GM12874 (cell line): ENCODE measurements at regions not wholly inside any gene's neighbourhood (a gene's known extent, or its start where the extent isn't known, plus 50 kb on each side); places are given as distances from the start of the nearest gene placed in this dataset.

ENCODE experiments used
- TF ChIP-seq, protein P1 (sequence below): IDR thresholded peaks from 2 replicates; pipeline ENCODE4 v1.5.1; 2011; ENCODE audit warnings: low read depth, mild to moderate bottlenecking, control low read depth, low read length, moderate library complexity; ENCODE audit not compliant: insufficient read depth

DNA sequence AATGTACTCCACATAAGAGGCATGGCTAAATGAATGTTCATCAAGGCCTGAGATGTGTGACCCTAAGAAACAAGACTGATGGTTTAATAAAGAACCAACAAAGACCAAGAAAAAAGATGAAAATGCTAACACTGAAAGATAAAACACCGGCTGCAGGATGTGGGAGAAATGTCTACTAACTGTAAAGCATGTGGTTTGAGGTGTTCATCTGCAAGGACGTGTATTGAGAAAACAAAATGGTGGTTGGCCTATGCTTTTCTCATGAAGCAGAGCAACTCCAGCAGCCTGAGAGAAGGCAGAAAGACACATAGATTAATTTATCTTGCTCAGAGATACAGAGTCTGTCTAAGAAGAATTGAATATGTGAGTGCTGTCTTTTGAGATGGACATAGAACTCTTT is 109.3 kb downstream of the KDR start:
- TF ChIP-seq, protein P1, sequence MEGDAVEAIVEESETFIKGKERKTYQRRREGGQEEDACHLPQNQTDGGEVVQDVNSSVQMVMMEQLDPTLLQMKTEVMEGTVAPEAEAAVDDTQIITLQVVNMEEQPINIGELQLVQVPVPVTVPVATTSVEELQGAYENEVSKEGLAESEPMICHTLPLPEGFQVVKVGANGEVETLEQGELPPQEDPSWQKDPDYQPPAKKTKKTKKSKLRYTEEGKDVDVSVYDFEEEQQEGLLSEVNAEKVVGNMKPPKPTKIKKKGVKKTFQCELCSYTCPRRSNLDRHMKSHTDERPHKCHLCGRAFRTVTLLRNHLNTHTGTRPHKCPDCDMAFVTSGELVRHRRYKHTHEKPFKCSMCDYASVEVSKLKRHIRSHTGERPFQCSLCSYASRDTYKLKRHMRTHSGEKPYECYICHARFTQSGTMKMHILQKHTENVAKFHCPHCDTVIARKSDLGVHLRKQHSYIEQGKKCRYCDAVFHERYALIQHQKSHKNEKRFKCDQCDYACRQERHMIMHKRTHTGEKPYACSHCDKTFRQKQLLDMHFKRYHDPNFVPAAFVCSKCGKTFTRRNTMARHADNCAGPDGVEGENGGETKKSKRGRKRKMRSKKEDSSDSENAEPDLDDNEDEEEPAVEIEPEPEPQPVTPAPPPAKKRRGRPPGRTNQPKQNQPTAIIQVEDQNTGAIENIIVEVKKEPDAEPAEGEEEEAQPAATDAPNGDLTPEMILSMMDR, result no peak

DNA sequence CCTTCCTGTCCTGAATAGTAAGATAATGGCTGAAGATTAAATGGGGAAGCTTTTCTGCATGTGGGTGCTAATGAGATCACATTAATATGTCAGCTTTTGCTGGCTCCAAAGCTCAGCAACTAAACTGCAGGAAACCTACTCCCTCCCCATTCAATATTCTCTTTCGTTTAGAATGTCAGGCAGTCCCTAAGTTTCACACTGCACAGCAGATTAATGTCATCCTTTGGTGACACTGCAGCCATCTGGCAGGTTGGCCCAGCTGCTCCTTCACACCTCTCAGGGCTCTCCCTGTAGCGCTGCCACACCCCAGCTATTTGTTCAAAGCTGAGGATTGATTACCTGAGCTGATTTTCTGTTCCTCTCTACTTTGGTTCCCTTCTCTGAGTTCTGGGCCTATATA is 110.5 kb downstream of the KDR start:
- TF ChIP-seq, protein P1, result no peak

DNA sequence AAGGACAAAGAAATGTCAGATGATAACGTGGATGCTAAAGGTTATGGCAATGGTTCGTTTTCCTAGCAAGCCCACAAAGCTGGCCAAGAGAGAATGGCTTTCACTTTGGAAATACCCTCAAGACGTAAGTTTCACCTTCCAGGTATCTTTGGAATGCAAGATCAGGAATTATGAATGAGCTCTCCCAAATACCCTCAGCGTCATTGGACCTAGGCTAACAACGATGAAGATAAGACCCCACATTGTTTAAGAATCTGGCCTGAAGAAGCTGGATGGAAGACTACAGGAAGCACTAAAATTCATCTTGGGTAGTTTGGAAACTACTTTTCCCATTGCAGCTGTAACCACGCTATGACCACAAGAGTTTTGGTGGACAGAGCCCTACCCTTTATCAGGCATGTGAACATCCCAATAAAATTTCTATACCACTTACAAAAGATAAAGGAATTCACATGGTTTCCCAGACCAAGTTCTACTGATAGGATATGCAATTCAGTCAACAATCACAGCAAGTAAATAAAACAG is 111.9 kb downstream of the KDR start:
- TF ChIP-seq, protein P1, result no peak

DNA sequence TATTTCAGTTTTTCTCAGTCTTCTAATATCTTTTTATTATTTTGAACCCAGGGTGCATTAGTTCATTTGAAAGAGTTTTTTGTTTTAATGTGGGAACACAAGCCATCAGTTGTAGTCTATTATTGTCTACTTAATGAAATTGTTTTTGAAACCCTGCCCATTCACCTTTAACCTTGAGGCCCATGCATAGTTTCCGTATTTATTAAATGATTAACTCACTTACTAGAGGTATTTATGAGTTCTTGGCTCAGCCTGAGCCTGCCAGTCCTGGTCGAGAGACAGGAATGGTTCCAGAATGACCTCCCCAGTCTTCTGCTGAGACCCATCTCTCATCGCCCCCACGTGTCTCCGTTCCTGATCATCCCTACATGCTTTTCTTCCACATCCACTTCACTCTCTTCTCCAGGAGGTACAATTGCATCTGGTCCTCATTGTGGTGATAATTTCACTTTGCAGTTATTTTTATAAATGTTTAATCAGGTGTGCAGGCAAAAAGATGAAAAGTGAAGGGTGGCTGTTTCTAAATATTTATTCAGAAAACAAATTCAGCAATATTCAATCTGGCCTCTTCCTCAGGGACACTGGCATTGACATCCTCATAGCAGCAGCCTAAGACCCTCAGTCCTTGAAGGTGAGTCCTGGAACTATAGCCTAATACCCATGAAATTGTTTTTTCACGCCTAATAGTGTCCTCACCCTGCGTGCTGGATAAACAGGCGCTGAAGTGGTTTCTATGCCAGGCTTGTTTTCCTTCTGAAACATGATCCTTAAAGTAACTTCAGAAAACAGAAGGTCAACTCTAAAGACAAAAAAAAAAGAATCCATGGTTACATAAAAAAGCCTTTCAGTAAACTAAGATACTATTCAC is 112.8 kb downstream of the KDR start:
- TF ChIP-seq, protein P1, result no peak

DNA sequence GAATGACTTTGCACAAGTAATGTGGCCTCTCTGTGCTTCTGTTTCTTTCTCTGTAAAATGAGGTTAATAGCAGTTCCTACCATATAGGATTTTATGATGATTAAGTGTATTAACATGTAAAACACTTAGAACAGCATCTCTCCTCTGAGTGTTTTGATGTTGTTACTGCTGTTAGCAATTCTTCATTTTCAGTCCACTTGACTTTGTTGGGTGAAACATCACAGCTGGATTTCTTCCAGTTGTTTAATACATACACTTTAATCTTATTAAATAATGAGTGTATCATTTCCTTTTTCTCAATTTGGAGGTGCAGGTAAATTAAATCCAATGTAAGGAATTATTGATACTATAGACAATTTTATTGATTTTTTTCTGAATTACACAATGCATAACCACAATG is 113.6 kb downstream of the KDR start:
- TF ChIP-seq, protein P1, result no peak

- TF ChIP-seq, protein P1, result no peak
These were observed 114.8 kb downstream of the KDR start for GRCh38 chr4:55010550-55010949.

GRCh38 chr4:55008166-55009056 is 117.0 kb downstream of the KDR start:
- TF ChIP-seq, protein P1, result peak; percentile 56
